Right kidney (tissue), 1 donor: ENCODE measurements at regions not wholly inside any gene's neighbourhood (a gene's known extent, or its start where the extent isn't known, plus 50 kb on each side); places are given as distances from the start of the nearest gene placed in this dataset.
"Not testable (repeated sequence)": the region's sequence is repeated elsewhere in the genome, so short reads cannot be mapped to it uniquely, and the experiment has no call there.

Experiments used
- DNase-seq: peaks from one replicate; pipeline ENCODE4 v3.0.0-alpha.2; 2016

GRCh38 chr16:10317425-10318001, 68.3 kb upstream of the ATF7IP2 start:
- DNase-seq: no peak

- no peak for DNase-seq
These were observed 66.9 kb upstream of the ATF7IP2 start for GRCh38 chr16:10318798-10319500.

- DNase-seq: no peak
These were observed 64.2 kb upstream of the ATF7IP2 start for GRCh38 chr16:10321407-10322387.

- DNase-seq: no peak
These were observed 62.9 kb upstream of the ATF7IP2 start for GRCh38 chr16:10322723-10323527.

- DNase-seq: no peak
These were observed 62.4 kb upstream of the ATF7IP2 start for GRCh38 chr16:10323528-10323869.

GRCh38 chr16:10324210-10324609, 61.7 kb upstream of the ATF7IP2 start:
- DNase-seq: no peak

GRCh38 chr16:10325783-10326543, 59.9 kb upstream of the ATF7IP2 start:
- DNase-seq: no peak

- no peak for DNase-seq
These were observed 59.2 kb upstream of the ATF7IP2 start for GRCh38 chr16:10326647-10327046.

- DNase-seq: not testable (repeated sequence)
These were observed 57.6 kb upstream of the ATF7IP2 start for GRCh38 chr16:10328291-10328690.

- DNase-seq: no peak
These were observed 53.6 kb upstream of the ATF7IP2 start for GRCh38 chr16:10332241-10332640.

- no peak for DNase-seq
These were observed 53.1 kb upstream of the ATF7IP2 start for GRCh38 chr16:10332775-10333174.

- no peak for DNase-seq
These were observed 52.4 kb upstream of the ATF7IP2 start for GRCh38 chr16:10333321-10334032.

GRCh38 chr16:10335681-10336080, 50.2 kb upstream of the ATF7IP2 start:
- no peak for DNase-seq
